OCI-LY1 (cell line): ENCODE measurements at regions not wholly inside any gene's neighbourhood (a gene's known extent, or its start where the extent isn't known, plus 50 kb on each side); places are given as distances from the start of the nearest gene placed in this dataset.

ENCODE experiments used
- H2AFZ ChIP-seq: fragments of 200-600 bp; sonication (generic), shearing (Covaris generic); 2 replicates; pipeline ENCODE4 v1.6.0; 2014; ENCODE audit warnings: antibody characterized with exemption, mild to moderate bottlenecking, low read length
- H3F3A ChIP-seq: fragments of 200-600 bp; sonication (generic), shearing (Covaris generic); 2 replicates; pipeline ENCODE4 v1.6.0; 2014; ENCODE audit warnings: mild to moderate bottlenecking, antibody characterized with exemption, low read length, moderate library complexity; ENCODE audit not compliant: insufficient read depth
- H3K27ac ChIP-seq: fragments of 200-600 bp; sonication (generic); 2 replicates; pipeline ENCODE4 v1.5.1; 2014; ENCODE audit warnings: low read length, mixed run types, mild to moderate bottlenecking, low read depth; ENCODE audit not compliant: poor library complexity, severe bottlenecking
- H3K27me3 ChIP-seq: fragments of 200-600 bp; sonication (generic); 2 replicates; pipeline ENCODE4 v1.6.0; 2014; ENCODE audit warnings: antibody characterized with exemption, mild to moderate bottlenecking, low read length, moderate library complexity; ENCODE audit not compliant: insufficient read depth
- H3K36me3 ChIP-seq: fragments of 200-600 bp; sonication (generic); 2 replicates; pipeline ENCODE4 v1.6.1; 2014; ENCODE audit warnings: mild to moderate bottlenecking, antibody characterized with exemption, low read length, moderate library complexity, mixed read lengths; ENCODE audit not compliant: insufficient read depth
- H3K4me1 ChIP-seq: fragments of 200-600 bp; sonication (generic); 2 replicates; pipeline ENCODE4 v1.5.1; 2014; ENCODE audit warnings: mild to moderate bottlenecking, low read length, moderate library complexity; ENCODE audit not compliant: insufficient read depth, severe bottlenecking
- H3K4me2 ChIP-seq: fragments of 200-600 bp; sonication (generic), shearing (Covaris generic); 2 replicates; pipeline ENCODE4 v1.6.1; 2014; ENCODE audit warnings: low read length
- H3K4me3 ChIP-seq: fragments of 200-600 bp; sonication (generic); 2 replicates; pipeline ENCODE4 v1.5.1; 2014; ENCODE audit warnings: low read length, low read depth, mild to moderate bottlenecking, mixed read lengths; ENCODE audit not compliant: poor library complexity, severe bottlenecking
- H3K79me2 ChIP-seq: fragments of 200-600 bp; shearing (Covaris generic); 2 replicates; pipeline ENCODE4 v1.6.1; 2016; ENCODE audit warnings: mixed run types, low read length, mixed read lengths; ENCODE audit not compliant: insufficient read depth
- H3K9ac ChIP-seq: fragments of 200-600 bp; sonication (generic), shearing (Covaris generic); 2 replicates; pipeline ENCODE4 v1.6.1; 2014; ENCODE audit warnings: mild to moderate bottlenecking, low read length, mixed read lengths
- H3K9me2 ChIP-seq: fragments of 200-600 bp; sonication (generic), shearing (Covaris generic); 2 replicates; pipeline ENCODE4 v1.6.1; 2014; ENCODE audit warnings: low read depth, mild to moderate bottlenecking, low read length, mixed read lengths
- H3K9me3 ChIP-seq: fragments of 200-600 bp; shearing (Covaris generic); 2 replicates; pipeline ENCODE4 v1.6.1; 2014; ENCODE audit warnings: low read length, mixed read lengths
- H4K20me1 ChIP-seq: fragments of 200-600 bp; sonication (generic), shearing (Covaris generic); 2 replicates; pipeline ENCODE4 v1.6.0; 2016; ENCODE audit warnings: mild to moderate bottlenecking, low read length; ENCODE audit not compliant: insufficient read depth
- CTCF ChIP-seq: fragments of 200-600 bp; sonication (generic), shearing (Covaris generic); IDR thresholded peaks from 2 replicates; pipeline ENCODE4 v1.5.1; 2017; ENCODE audit warnings: mild to moderate bottlenecking, antibody characterized with exemption, low read length, moderate library complexity, mixed read lengths
- EZH2 ChIP-seq: fragments of 200-600 bp; sonication (generic), shearing (Covaris generic); IDR thresholded peaks from 2 replicates; pipeline ENCODE4 v1.8.0; 2017; ENCODE audit warnings: borderline replicate concordance, mixed run types, mild to moderate bottlenecking, antibody characterized with exemption, low read length, moderate library complexity, mixed read lengths

GRCh38 chr2:30095402-30095801 lies 51.4 kb upstream of the YPEL5 start:
- H3K9ac ChIP-seq = no peak overlapping the region
- no peak overlapping the region for H3K4me2 ChIP-seq
- H3K36me3 ChIP-seq = no peaks in the 10 kb centered on the region
- no peaks in the 10 kb centered on the region for H3K79me2 ChIP-seq
- no peaks in the 10 kb centered on the region for H3F3A ChIP-seq
- no peaks in the 10 kb centered on the region for H3K9me2 ChIP-seq
- no peaks in the 10 kb centered on the region for H4K20me1 ChIP-seq
- H2AFZ ChIP-seq = no peak overlapping the region
- H3K27ac ChIP-seq = no peak overlapping the region
- no peaks in the 10 kb centered on the region for H3K9me3 ChIP-seq
- H3K27me3 ChIP-seq = no peaks in the 10 kb centered on the region
- no peak for TF ChIP-seq EZH2
- TF ChIP-seq CTCF = no peak
- peaks cover 5% of the 10 kb centered on the region for H3K4me1 ChIP-seq
- no peak overlapping the region for H3K4me3 ChIP-seq

GRCh38 chr2:30096451-30096850 lies 50.4 kb upstream of the YPEL5 start:
- Histone ChIP-seq H3K27me3 (no peaks in the 10 kb centered on the region; the same call in 1 of the 2 replicates), H4K20me1 (no peaks in the 10 kb centered on the region), H3K9ac (no peak overlapping the region), H3K4me1 (peaks cover 5% of the 10 kb centered on the region), H3F3A (no peaks in the 10 kb centered on the region), H3K9me2 (no peaks in the 10 kb centered on the region), H3K27ac (no peak overlapping the region), H2AFZ (no peak overlapping the region), H3K4me3 (no peak overlapping the region), H3K36me3 (no peaks in the 10 kb centered on the region), H3K79me2 (no peaks in the 10 kb centered on the region), H3K9me3 (no peaks in the 10 kb centered on the region), H3K4me2 (no peak overlapping the region)
- TF ChIP-seq EZH2 (no peak), CTCF (no peak)
